GM18511 (cell line): ENCODE measurements at regions not wholly inside any gene's neighbourhood (a gene's known extent, or its start where the extent isn't known, plus 50 kb on each side); places are given as distances from the start of the nearest gene placed in this dataset.

Experiments
- ATAC-seq: cut with Tn5 transposase; IDR thresholded peaks from one replicate; pipeline ENCODE4 v1.9.1; 2021; ENCODE audit warnings: mild to moderate bottlenecking, moderate library complexity; ENCODE audit not compliant: unreplicated experiment

- ATAC-seq: no peak
Observed at GRCh38 chr1:101653482-101653946, 343.2 kb downstream of the OLFM3 start.

- no peak for ATAC-seq
Observed at GRCh38 chr1:101664726-101665125, 332.0 kb downstream of the OLFM3 start.

- ATAC-seq: no peak
Observed at GRCh38 chr1:101667761-101668160, 329.0 kb downstream of the OLFM3 start.

GRCh38 chr1:101683136-101683535 lies 313.6 kb downstream of the OLFM3 start:
- ATAC-seq: no peak

GRCh38 chr1:101683561-101683960 lies 313.2 kb downstream of the OLFM3 start:
- no peak for ATAC-seq

- no peak for ATAC-seq
Observed at GRCh38 chr1:101697072-101697471, 299.7 kb downstream of the OLFM3 start.

GRCh38 chr1:101698681-101699080 lies 298.0 kb downstream of the OLFM3 start:
- no peak for ATAC-seq

- no peak for ATAC-seq
Observed at GRCh38 chr1:101704895-101705294, 291.8 kb downstream of the OLFM3 start.

- ATAC-seq: no peak
Observed at GRCh38 chr1:101706366-101706765, 290.4 kb downstream of the OLFM3 start.

- ATAC-seq: no peak
Observed at GRCh38 chr1:101709721-101710120, 287.0 kb downstream of the OLFM3 start.

GRCh38 chr1:101713760-101714159 lies 283.0 kb downstream of the OLFM3 start:
- ATAC-seq: no peak

- no peak for ATAC-seq
Observed at GRCh38 chr1:101723415-101723814, 273.3 kb downstream of the OLFM3 start.

- no peak for ATAC-seq
Observed at GRCh38 chr1:101728029-101728428, 268.7 kb downstream of the OLFM3 start.

GRCh38 chr1:101730559-101730958 lies 266.2 kb downstream of the OLFM3 start:
- ATAC-seq: no peak

- peak; percentile 78 for ATAC-seq
Observed at GRCh38 chr1:101732261-101732660, 264.5 kb downstream of the OLFM3 start.

- ATAC-seq: no peak
Observed at GRCh38 chr1:101733340-101733739, 263.4 kb downstream of the OLFM3 start.

- ATAC-seq: no peak
Observed at GRCh38 chr1:101738475-101738874, 258.3 kb downstream of the OLFM3 start.

GRCh38 chr1:101739146-101739545 lies 257.6 kb downstream of the OLFM3 start:
- no peak for ATAC-seq

- no peak for ATAC-seq
Observed at GRCh38 chr1:101739826-101740330, 256.8 kb downstream of the OLFM3 start.

- ATAC-seq: no peak
Observed at GRCh38 chr1:101741910-101742309, 254.8 kb downstream of the OLFM3 start.

- no peak for ATAC-seq
Observed at GRCh38 chr1:101742509-101742908, 254.2 kb downstream of the OLFM3 start.

GRCh38 chr1:101745551-101746270 lies 251.0 kb downstream of the OLFM3 start:
- no peak for ATAC-seq

- no peak for ATAC-seq
Observed at GRCh38 chr1:101748077-101748476, 248.6 kb downstream of the OLFM3 start.
